Type B pancreatic cell (in vitro differentiated cells): ENCODE measurements at regions not wholly inside any gene's neighbourhood (a gene's known extent, or its start where the extent isn't known, plus 50 kb on each side); places are given as distances from the start of the nearest gene placed in this dataset.

Experiments used
- DNase-seq: peaks from one replicate; pipeline ENCODE4 v3.0.0; 2021; ENCODE audit warnings: mixed read lengths; ENCODE audit not compliant: unreplicated experiment; ENCODE audit errors: extremely low spot score
- H3K27ac Mint-ChIP-seq: 2 replicates; pipeline ENCODE4 v1.8.0; 2021; ENCODE audit warnings: mild to moderate bottlenecking, mixed read lengths
- H3K27me3 Mint-ChIP-seq: 2 replicates; pipeline ENCODE4 v1.8.0; 2021; ENCODE audit warnings: mixed read lengths
- H3K36me3 Mint-ChIP-seq: 2 replicates; pipeline ENCODE4 v1.8.0; 2021; ENCODE audit warnings: mixed read lengths
- H3K4me1 Mint-ChIP-seq: one replicate; pipeline ENCODE4 v1.8.0; 2021; ENCODE audit warnings: mixed read lengths; ENCODE audit not compliant: unreplicated experiment
- H3K4me3 Mint-ChIP-seq: 2 replicates; pipeline ENCODE4 v1.8.0; 2021; ENCODE audit warnings: mild to moderate bottlenecking, mixed read lengths
- H3K9me3 Mint-ChIP-seq: 2 replicates; pipeline ENCODE4 v1.8.0; 2021; ENCODE audit warnings: mixed read lengths
- TF ChIP-seq, protein P1 (sequence below): fragments of 200-600 bp; sonication (generic); conservative IDR thresholded peaks from 2 replicates; pipeline ENCODE4 v1.5.0; 2021; ENCODE audit warnings: antibody characterized with exemption, mild to moderate bottlenecking

DNA sequence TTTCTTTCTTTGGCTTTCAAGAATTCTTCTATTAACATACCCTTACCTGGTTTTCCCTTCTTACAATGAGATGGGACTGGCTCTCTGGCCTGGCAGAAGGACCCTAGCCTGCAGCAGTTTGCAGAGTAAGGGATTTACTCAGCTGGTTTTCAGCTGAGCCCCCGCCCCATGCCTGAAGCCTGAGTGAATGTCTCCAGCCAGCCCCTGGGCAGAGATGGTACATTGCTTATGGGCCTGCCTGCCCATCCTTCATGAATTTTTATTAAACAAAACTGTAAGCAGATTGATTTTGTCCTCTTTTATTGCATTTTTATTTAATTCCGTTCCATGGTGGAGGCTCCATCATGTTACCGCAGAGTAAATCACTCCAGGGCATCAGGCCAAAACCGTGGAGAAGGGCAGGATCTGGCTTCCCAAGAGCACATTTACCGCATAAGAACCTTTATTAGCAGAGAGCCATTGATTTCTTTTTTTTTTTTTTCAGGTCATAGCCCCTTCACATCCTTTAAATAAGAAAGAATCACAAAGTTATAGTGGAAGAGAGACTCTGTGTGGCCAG is 316.2 kb downstream of the DHX35 start:
- Mint-ChIP-seq H3K27me3 (peaks cover 31% of the 10 kb centered on the region), H3K36me3 (no peaks in the 10 kb centered on the region), H3K4me1 (peaks cover 9% of the 10 kb centered on the region), H3K9me3 (peaks cover 8% of the 10 kb centered on the region), H3K27ac (no peak overlapping the region), H3K4me3 (no peak overlapping the region)
- TF ChIP-seq, protein P1, sequence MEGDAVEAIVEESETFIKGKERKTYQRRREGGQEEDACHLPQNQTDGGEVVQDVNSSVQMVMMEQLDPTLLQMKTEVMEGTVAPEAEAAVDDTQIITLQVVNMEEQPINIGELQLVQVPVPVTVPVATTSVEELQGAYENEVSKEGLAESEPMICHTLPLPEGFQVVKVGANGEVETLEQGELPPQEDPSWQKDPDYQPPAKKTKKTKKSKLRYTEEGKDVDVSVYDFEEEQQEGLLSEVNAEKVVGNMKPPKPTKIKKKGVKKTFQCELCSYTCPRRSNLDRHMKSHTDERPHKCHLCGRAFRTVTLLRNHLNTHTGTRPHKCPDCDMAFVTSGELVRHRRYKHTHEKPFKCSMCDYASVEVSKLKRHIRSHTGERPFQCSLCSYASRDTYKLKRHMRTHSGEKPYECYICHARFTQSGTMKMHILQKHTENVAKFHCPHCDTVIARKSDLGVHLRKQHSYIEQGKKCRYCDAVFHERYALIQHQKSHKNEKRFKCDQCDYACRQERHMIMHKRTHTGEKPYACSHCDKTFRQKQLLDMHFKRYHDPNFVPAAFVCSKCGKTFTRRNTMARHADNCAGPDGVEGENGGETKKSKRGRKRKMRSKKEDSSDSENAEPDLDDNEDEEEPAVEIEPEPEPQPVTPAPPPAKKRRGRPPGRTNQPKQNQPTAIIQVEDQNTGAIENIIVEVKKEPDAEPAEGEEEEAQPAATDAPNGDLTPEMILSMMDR = no peak
- DNase-seq = no peak

DNA sequence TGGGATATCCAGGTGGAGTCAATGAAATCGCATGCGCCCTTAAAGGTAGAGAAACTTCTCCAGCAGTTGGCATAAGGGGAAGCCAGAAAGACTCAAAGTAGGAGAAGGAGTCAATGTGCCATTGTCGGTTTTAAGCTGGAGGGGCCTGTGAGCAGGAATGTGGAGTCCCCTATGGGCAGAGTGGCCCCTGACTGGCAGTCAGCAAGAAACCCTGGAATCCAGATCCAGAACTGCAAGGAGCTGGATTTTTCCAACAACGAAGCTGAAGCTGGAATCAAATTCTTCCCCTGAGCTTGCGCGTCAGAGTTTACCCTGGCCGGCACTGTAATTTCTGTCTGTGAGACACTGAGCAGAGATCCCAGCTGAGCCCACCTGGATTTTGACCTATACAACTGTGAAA is 315.0 kb downstream of the DHX35 start:
- no peak overlapping the region for H3K27ac Mint-ChIP-seq
- no peak overlapping the region for H3K4me3 Mint-ChIP-seq
- TF ChIP-seq, protein P1 = no peak
- no peak for DNase-seq
- no peaks in the 10 kb centered on the region for H3K36me3 Mint-ChIP-seq
- peaks cover 8% of the 10 kb centered on the region for H3K9me3 Mint-ChIP-seq
- peaks cover 2% of the 10 kb centered on the region for H3K4me1 Mint-ChIP-seq
- peaks cover 21% of the 10 kb centered on the region for H3K27me3 Mint-ChIP-seq

DNA sequence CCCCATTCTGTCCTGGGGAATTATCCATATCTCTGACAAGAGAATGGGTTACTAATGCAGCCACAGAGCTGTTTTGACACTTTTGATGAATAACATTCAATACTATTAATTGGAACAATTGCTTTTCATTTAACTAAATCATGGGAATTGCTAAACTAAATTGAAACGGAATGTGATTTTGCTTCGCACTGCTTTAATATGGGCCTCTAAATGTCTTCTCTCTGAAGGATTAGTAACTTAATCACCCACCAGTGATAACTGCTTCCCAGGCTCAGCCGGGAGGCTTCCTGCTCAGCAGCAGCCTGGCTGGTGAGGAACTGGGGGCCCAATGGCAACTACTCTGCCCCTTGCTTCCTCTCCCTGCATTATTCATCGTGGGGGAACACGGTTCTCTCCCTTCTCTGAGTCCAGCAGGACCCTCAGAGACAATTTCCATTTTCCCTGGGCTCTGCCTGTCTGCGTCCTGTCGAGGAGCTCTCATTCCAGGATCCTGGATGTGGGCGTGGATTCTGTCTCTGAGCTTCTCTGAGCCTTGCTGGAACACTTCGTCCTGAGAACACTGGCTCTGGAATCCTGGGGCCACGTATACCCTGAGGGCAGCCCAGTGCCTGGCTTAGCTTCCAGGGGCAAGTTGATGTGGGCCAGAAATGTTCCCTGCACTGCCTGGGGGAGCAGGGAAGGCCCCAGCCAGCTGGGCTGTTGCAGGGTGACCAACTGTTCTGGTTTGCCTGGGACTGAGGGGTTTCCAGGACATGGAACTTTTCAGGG is 308.9 kb downstream of the DHX35 start:
- Mint-ChIP-seq H3K4me3 (peak overlapping the region; percentile 34), H3K27ac (no peak overlapping the region), H3K36me3 (no peaks in the 10 kb centered on the region), H3K4me1 (peaks cover 18% of the 10 kb centered on the region), H3K27me3 (peaks cover 16% of the 10 kb centered on the region), H3K9me3 (peaks cover 5% of the 10 kb centered on the region)
- DNase-seq = no peak
- TF ChIP-seq, protein P1 = no peak

DNA sequence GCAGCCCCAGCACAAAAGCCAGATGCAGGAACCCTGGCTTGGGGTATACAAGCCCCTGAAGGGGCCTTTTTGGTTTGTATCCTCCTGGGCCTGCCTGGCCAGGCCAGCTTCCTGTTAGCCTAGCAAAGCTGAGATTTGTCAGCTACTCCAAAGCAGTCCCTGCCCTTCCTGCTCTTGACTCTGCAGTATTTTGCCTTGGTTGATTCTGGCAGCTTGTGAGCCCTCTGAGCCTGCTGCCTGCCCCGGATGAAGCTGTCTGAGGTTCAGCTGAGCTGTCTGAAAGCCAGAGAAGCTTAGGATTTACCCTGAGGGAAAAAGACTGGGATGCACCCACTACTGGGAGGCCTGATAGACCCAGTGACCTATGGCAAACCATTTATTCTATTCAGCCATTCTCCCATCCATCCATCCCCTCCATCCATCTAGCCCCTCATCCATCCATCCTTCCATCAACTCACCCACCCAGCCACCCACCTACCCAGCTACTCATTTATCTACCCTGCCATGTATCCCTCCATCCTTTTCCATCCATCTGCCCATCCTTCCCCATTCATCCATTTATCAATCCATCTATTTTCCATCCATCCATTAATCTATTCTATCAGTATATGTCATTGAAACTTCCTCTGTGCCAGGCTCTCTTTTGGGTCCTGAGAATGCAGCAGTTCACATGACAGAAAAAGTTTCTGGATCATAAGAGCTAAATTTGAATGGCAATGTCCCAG is 307.5 kb downstream of the DHX35 start:
- H3K36me3 Mint-ChIP-seq = no peaks in the 10 kb centered on the region
- H3K27me3 Mint-ChIP-seq = peaks cover 11% of the 10 kb centered on the region
- H3K9me3 Mint-ChIP-seq = no peaks in the 10 kb centered on the region
- H3K4me3 Mint-ChIP-seq = no peak overlapping the region
- DNase-seq = no peak
- peaks cover 18% of the 10 kb centered on the region for H3K4me1 Mint-ChIP-seq
- TF ChIP-seq, protein P1 = no peak
- H3K27ac Mint-ChIP-seq = no peak overlapping the region

DNA sequence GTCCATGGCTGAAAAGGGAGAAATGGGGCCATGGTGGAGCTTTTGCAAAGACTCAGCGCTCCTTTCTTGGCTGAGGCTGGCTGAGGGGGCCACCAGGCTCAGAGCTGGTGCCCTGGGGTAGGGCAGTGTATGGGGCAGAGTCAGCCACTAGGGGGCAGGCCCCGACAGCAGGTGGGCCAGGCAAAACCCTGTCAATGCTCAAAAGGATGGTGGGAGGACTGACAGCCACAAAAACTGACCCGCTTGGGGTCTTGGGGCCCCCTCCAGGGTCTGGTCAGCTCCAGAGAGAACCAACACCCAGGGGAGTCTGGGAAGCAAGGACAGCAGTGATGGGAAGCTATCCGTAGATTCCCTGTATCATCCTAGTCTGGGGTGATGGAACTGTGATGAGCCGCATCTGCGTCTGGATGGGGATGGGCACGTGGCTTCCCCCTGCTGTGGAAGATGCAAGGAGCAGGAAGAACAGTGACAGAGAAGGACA is 306.9 kb downstream of the DHX35 start:
- Mint-ChIP-seq H3K27ac (no peak overlapping the region), H3K4me1 (peaks cover 18% of the 10 kb centered on the region), H3K27me3 (peaks cover 8% of the 10 kb centered on the region), H3K36me3 (no peaks in the 10 kb centered on the region), H3K4me3 (no peak overlapping the region), H3K9me3 (no peaks in the 10 kb centered on the region)
- TF ChIP-seq, protein P1 = peak; percentile 94
- peak; percentile 73 for DNase-seq
